Trophoblast cell (in vitro differentiated cells and primary cell): ENCODE measurements at regions not wholly inside any gene's neighbourhood (a gene's known extent, or its start where the extent isn't known, plus 50 kb on each side); places are given as distances from the start of the nearest gene placed in this dataset.

Source experiments
- DNase-seq, 2 donors: peaks; one replicate each; pipeline ENCODE4 v3.0.0-alpha.2; 2016
- H2AFZ ChIP-seq: 2 replicates; pipeline ENCODE4 v1.6.1; 2013; ENCODE audit warnings: low read length, moderate library complexity, mild to moderate bottlenecking; ENCODE audit not compliant: insufficient read depth, poor library complexity
- H2AK5ac ChIP-seq: 2 replicates; pipeline ENCODE4 v1.6.1; 2013; ENCODE audit warnings: mild to moderate bottlenecking, low read length
- H2BK120ac ChIP-seq: 2 replicates; pipeline ENCODE4 v1.6.1; 2013; ENCODE audit warnings: low read length, mild to moderate bottlenecking, moderate library complexity; ENCODE audit not compliant: insufficient read depth, poor library complexity
- H2BK12ac ChIP-seq: 2 replicates; pipeline ENCODE4 v1.6.1; 2013; ENCODE audit warnings: mild to moderate bottlenecking, low read length, moderate library complexity
- H2BK5ac ChIP-seq: 2 replicates; pipeline ENCODE4 v1.6.1; 2013; ENCODE audit warnings: low read length, low read depth, moderate library complexity, mild to moderate bottlenecking; ENCODE audit not compliant: poor library complexity
- H3K14ac ChIP-seq: 2 replicates; pipeline ENCODE4 v1.6.1; 2013; ENCODE audit warnings: mild to moderate bottlenecking, low read length
- H3K18ac ChIP-seq: 2 replicates; pipeline ENCODE4 v1.6.1; 2013; ENCODE audit warnings: mild to moderate bottlenecking, low read length
- H3K23ac ChIP-seq: 2 replicates; pipeline ENCODE4 v1.6.1; 2013; ENCODE audit warnings: low read length
- H3K27ac ChIP-seq: 2 replicates; pipeline ENCODE4 v1.5.1; 2013; ENCODE audit warnings: low read depth, mild to moderate bottlenecking, inconsistent platforms, low read length, moderate library complexity
- H3K27me3 ChIP-seq: 2 replicates; pipeline ENCODE4 v1.6.1; 2013; ENCODE audit warnings: inconsistent platforms, mild to moderate bottlenecking, low read length, moderate library complexity; ENCODE audit not compliant: insufficient read depth
- H3K36me3 ChIP-seq, 2 experiments: 1 replicate in 1 of 2; 2 replicates in 1 of 2; pipeline ENCODE4 v1.6.1; 2013; ENCODE audit warnings: low read length in 2 of 2, mild to moderate bottlenecking in 2 of 2, moderate library complexity in 1 of 2; ENCODE audit not compliant: insufficient read depth in 2 of 2, control insufficient read depth in 1 of 2
- H3K4ac ChIP-seq: 2 replicates; pipeline ENCODE4 v1.6.1; 2013; ENCODE audit warnings: low read depth, mild to moderate bottlenecking, low read length, moderate library complexity
- H3K4me1 ChIP-seq, 2 experiments: 1 replicate in 1 of 2; 2 replicates in 1 of 2; pipeline ENCODE4 v1.6.1; 2013; ENCODE audit warnings: low read length in 2 of 2, mild to moderate bottlenecking in 2 of 2, moderate library complexity in 1 of 2; ENCODE audit not compliant: insufficient read depth in 2 of 2, control insufficient read depth in 1 of 2
- H3K4me2 ChIP-seq: 2 replicates; pipeline ENCODE4 v1.6.1; 2013; ENCODE audit warnings: inconsistent platforms, mild to moderate bottlenecking, low read length, moderate library complexity
- H3K4me3 ChIP-seq: 2 replicates; pipeline ENCODE4 v1.5.1; 2013; ENCODE audit warnings: mild to moderate bottlenecking, low read depth, low read length, inconsistent platforms
- H3K79me1 ChIP-seq: one replicate; pipeline ENCODE4 v1.6.1; 2013; ENCODE audit warnings: low read length
- H3K79me2 ChIP-seq: 2 replicates; pipeline ENCODE4 v1.6.1; 2013; ENCODE audit warnings: low read length, mild to moderate bottlenecking; ENCODE audit not compliant: control insufficient read depth, insufficient read depth, poor library complexity
- H3K9ac ChIP-seq: 2 replicates; pipeline ENCODE4 v1.6.1; 2013; ENCODE audit warnings: mild to moderate bottlenecking, low read length
- H3K9me3 ChIP-seq: 2 replicates; pipeline ENCODE4 v1.6.1; 2013; ENCODE audit warnings: low read depth, mild to moderate bottlenecking, control low read depth, inconsistent platforms, low read length; ENCODE audit not compliant: insufficient read depth
- H4K12ac ChIP-seq: 2 replicates; pipeline ENCODE4 v1.6.1; 2013; ENCODE audit warnings: low read depth, mild to moderate bottlenecking, low read length, moderate library complexity
- H4K8ac ChIP-seq: 2 replicates; pipeline ENCODE4 v1.6.1; 2013; ENCODE audit warnings: low read depth, mild to moderate bottlenecking, low read length, moderate library complexity
- H4K91ac ChIP-seq: one replicate; pipeline ENCODE4 v1.6.1; 2013; ENCODE audit warnings: low read depth, mild to moderate bottlenecking, low read length, moderate library complexity
- WGBS: extraction: QIAGEN DNeasy Blood & Tissue Kit; methylation state at CpG from one replicate; pipeline ENCODE4 v1.1.7; 2013; ENCODE audit warnings: missing lambda C conversion rate; ENCODE audit not compliant: insufficient read length, insufficient coverage; ENCODE audit errors: extremely low coverage; 5-methylcytosine and 5-hydroxymethylcytosine counted together

GRCh38 chr4:104879854-104880253, 266.8 kb upstream of the TET2 start:
- Histone ChIP-seq H3K27ac (no peak overlapping the region), H3K14ac (no peak overlapping the region), H4K8ac (no peak overlapping the region), H2AFZ (no peak overlapping the region), H3K4ac (no peak overlapping the region), H3K4me3 (no peak overlapping the region), H2BK5ac (no peak overlapping the region), H3K9ac (no peak overlapping the region), H3K79me1 (no peaks in the 10 kb centered on the region), H2BK12ac (no peak overlapping the region), H3K79me2 (no peaks in the 10 kb centered on the region), H3K36me3 (no peaks in the 10 kb centered on the region), H3K27me3 (no peaks in the 10 kb centered on the region), H4K12ac (no peak overlapping the region), H3K4me2 (no peak overlapping the region), H3K9me3 (no peaks in the 10 kb centered on the region), H4K91ac (no peak overlapping the region), H3K4me1 (no peaks in the 10 kb centered on the region), H3K18ac (no peak overlapping the region), H3K23ac (no peak overlapping the region), H2BK120ac (no peak overlapping the region), H2AK5ac (no peak overlapping the region)
- no peak for DNase-seq
- no CpG with 5 or more reads among the region's 2 CpGs for WGBS

- Histone ChIP-seq H2AK5ac (no peak overlapping the region), H2BK5ac (no peak overlapping the region), H2BK120ac (no peak overlapping the region), H3K4ac (no peak overlapping the region), H3K27ac (no peak overlapping the region), H3K36me3 (no peaks in the 10 kb centered on the region), H3K4me2 (no peak overlapping the region), H3K9ac (no peak overlapping the region), H3K9me3 (no peaks in the 10 kb centered on the region), H3K27me3 (no peaks in the 10 kb centered on the region), H3K4me3 (no peak overlapping the region), H3K18ac (no peak overlapping the region), H3K4me1 (no peaks in the 10 kb centered on the region), H4K12ac (no peak overlapping the region), H3K14ac (no peak overlapping the region), H3K79me2 (no peaks in the 10 kb centered on the region), H3K23ac (no peak overlapping the region), H2AFZ (no peak overlapping the region), H3K79me1 (no peaks in the 10 kb centered on the region), H2BK12ac (no peak overlapping the region), H4K91ac (no peak overlapping the region), H4K8ac (no peak overlapping the region)
- no peak for DNase-seq
- WGBS, result no CpG with 5 or more reads among the region's 1 CpG
Observed at GRCh38 chr4:104881136-104881886, 265.4 kb upstream of the TET2 start.

- no peak overlapping the region for H4K8ac ChIP-seq
- no CpG with 5 or more reads among the region's 2 CpGs for WGBS
- DNase-seq, result no peak
Observed at GRCh38 chr4:104890598-104891275, 255.9 kb upstream of the TET2 start.

DNA sequence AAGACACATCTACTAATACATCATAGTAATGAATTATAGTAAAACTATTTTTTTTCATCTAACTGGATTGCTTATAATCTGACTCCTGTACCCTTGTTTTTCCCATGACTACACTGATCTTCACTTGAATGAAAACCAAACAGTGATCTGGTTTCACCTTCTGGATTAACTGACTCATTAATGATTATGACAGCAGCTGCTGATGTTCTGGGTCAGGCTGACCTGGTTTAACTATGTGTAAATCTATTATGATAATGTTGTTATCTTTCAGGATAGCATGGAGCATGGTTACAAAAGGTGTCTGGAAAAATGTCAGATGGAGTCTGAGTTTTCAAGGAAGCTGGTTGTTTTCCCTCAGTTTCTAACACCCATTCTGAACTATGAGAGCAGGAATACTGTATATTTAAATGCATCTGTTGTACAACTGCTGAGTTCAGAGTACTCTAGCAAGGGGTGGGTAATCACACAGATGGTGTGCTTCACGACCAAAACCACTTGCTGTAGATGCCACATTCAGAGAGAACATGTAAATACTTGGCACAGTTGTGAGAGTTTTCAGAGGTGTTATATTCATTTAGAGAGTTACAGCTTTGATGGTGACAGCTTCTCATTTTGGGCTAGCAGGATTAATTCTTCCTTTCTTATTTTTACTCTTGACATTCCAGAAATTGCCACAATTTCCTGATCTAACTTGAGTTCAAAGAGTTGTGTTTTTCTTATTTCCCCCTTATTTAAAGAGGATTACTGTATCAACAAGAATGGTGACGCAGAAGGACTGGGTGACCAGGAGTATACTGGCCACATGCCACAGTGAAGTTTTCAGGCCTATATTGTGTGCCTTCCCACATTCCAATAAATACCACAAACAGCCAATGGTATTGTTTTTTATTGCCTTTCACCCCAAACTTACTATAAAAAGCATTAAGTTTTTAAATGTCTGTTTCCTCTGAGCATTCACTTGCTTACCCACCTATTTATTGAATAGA, 249.7 kb upstream of the TET2 start:
- Histone ChIP-seq H4K8ac (no peak overlapping the region), H3K9ac (no peak overlapping the region), H3K27ac (no peak overlapping the region), H3K9me3 (no peaks in the 10 kb centered on the region), H3K4me1 (no peaks in the 10 kb centered on the region), H2BK12ac (no peak overlapping the region), H2AK5ac (no peak overlapping the region), H3K14ac (no peak overlapping the region), H2BK5ac (no peak overlapping the region), H3K23ac (no peak overlapping the region), H4K12ac (no peak overlapping the region), H3K4me3 (no peak overlapping the region), H2BK120ac (no peak overlapping the region), H3K4me2 (no peak overlapping the region), H3K79me1 (no peaks in the 10 kb centered on the region), H3K36me3 (no peaks in the 10 kb centered on the region), H3K27me3 (no peaks in the 10 kb centered on the region), H3K18ac (no peak overlapping the region), H3K79me2 (no peaks in the 10 kb centered on the region), H4K91ac (no peak overlapping the region), H3K4ac (no peak overlapping the region), H2AFZ (no peak overlapping the region)
- DNase-seq, result no peak
- WGBS, result no CpG with 5 or more reads among the region's 2 CpGs

More at GRCh38 chr4:104890598-104891275, 255.9 kb upstream of the TET2 start:
- Histone ChIP-seq H3K36me3 (no peaks in the 10 kb centered on the region), H3K9me3 (no peaks in the 10 kb centered on the region), H3K79me1 (no peaks in the 10 kb centered on the region), H3K79me2 (no peaks in the 10 kb centered on the region), H3K9ac (no peak overlapping the region), H3K27me3 (no peaks in the 10 kb centered on the region), H2BK5ac (no peak overlapping the region), H3K4me2 (no peak overlapping the region), H4K12ac (no peak overlapping the region), H2AK5ac (no peak overlapping the region), H3K4ac (no peak overlapping the region), H3K14ac (no peak overlapping the region), H3K4me3 (no peak overlapping the region), H3K18ac (no peak overlapping the region), H3K27ac (no peak overlapping the region), H3K23ac (no peak overlapping the region), H2BK12ac (no peak overlapping the region), H4K91ac (no peak overlapping the region), H3K4me1 (no peaks in the 10 kb centered on the region), H2BK120ac (no peak overlapping the region), H2AFZ (no peak overlapping the region)
